A172 (cell line): ENCODE measurements at regions not wholly inside any gene's neighbourhood (a gene's known extent, or its start where the extent isn't known, plus 50 kb on each side); places are given as distances from the start of the nearest gene placed in this dataset.
"Not testable (repeated sequence)": the region's sequence is repeated elsewhere in the genome, so short reads cannot be mapped to it uniquely, and the experiment has no call there.

Experiments
- DNase-seq: peaks from one replicate; pipeline ENCODE4 v3.0.0-alpha.2; 2015; ENCODE audit warnings: low spot score

DNA sequence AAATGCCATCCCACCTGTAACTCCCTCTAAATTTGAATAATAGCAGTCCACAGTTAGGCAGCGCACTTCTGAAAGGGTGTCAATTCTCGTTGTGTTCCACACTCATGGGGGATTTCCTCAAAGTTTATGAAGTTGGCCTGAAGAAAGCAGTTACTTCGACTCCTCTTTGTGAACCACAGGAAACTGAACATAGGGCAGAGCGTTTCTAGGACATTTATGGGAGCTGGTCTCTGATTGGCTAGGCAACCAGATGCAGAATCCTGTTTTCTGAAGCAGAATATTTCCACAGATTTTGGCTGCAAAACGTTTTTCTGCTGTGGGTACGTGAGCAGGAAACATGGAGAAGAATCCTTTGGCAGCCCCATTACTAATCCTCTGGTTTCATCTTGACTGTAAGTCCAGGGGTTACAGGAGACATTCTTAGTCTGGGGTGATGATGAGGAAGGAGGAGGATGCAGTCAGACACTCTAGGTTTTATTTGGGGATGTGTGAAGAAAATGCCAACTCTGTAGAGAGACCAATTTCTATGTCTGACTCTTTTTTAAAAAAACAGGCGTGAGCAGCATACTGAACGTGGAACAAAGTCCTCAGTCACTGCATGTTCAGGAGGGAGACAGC is 431.5 kb upstream of the OR4E1 start:
- no peak for DNase-seq

DNA sequence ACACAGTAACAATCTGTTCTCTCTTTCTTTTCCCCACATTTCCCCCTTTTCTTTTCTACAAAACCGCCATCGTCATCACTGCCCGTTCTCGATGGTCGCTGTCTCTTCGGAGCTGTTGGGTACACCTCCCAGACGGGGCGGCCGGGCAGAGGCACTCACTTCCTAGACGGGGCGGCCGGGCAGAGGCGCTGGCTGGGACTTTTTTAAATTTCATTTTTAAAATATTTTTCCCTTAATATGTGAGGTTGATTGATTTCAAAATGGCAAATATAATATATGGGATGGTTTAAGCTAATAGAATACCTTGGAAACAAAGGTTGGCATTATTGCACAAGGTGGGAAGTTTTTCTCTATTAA is 427.1 kb upstream of the OR4E1 start:
- not testable (repeated sequence) for DNase-seq

DNA sequence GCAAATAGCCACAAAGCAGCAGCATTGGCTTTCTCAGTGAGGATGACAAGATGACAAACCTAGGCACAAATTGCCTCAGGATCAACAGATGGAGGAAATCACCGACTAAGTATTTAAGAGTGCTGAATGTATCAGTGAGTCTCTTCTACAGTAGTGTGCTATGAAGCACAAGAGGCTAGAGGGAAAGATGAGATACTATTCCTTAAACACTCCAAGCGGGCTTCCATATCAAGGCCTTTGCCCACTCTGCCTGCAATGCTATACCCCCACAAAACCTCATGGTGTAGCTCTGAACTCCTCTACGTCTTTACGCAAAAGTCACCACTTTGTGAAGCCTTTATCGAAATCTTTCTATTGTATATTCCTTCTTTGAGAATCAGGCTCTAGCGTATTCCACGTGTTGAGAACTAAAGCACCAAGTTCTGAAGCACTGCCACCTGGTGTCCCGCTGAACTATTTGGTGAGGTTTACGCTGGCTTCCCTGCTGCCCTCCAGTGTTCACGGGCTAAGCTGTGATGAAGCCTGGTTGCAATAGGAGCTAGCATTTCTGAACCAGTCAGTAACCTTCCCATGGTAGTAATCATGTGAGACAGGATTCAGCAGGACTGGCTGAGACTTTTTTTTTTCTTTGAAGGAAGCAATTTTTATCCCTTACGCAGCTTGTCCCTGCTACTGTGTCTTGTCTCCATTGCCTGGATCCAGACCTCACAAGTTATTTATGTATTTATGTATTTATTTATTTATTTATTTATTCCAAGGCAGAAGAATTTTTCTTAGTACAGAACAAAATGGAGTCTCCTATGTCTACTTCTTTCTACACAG is 426.5 kb upstream of the OR4E1 start:
- DNase-seq, result peak; percentile 40

DNA sequence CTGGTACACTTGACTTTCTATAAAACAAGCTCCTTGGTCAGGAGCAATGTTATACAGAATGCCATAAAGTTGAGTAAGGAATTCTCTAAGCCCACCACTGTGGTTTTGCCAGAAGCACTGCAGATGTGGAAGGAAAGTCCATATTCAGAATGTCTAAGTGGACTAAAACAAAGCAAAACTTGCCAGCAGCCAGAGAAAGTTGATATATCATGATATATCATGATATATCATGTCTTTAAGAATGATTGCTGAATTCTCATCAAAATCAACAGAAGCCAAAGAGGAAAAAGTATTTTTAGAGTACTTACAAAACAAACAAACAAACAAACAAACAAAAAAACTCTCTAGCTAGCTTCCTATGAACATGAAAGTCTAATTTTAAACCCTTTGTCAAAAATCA is 424.8 kb upstream of the OR4E1 start:
- no peak for DNase-seq

DNA sequence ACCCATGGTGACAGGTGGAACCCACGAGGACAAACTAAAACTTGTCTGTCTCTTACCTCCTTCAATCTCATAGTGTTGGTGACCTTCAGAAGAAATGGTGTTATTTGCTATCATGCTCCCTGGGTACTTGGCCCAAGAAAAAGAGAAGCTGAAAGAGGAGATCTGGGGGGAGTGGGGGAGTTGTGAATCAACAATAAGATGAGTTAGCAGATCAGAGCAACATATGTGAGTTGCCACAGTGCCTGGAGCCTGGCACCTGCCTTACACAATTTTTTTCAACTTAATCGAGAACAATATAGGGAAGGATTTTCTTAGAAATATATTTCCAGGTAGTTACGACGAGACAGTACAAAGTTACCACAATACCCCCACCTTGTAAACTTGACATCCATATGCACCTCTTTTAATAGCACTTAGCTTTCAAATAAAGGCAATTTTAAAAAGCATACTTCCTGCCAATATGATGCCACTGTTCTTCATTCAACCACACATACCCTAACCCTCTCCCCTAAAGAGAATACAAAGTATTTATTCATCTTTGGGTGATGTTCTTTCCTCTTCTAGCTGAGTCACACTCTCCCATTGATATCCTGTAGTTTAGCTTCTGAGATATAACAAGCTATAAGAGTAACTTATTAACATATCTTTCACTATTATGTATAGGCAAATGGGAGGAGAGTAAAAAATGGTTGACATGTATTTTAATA is 424.1 kb upstream of the OR4E1 start:
- no peak for DNase-seq

DNA sequence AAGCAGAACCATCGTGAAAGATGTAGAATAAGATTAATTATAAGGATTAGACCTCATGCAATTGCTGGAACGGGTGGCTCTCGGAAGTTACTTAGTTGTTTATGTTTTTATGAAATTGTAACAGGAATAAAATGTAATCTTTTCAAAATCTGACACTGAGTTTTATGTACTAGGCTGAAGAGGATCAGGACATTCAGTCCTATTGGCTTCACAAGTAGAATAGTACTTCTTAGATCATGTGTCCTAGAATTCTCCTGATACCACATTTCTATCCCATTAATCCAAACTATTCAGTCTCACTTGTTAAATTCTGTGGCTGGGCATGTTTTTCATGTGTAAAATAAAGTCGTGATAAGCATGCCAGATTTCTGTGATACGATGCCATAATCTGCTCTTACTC is 423.5 kb upstream of the OR4E1 start:
- no peak for DNase-seq

DNA sequence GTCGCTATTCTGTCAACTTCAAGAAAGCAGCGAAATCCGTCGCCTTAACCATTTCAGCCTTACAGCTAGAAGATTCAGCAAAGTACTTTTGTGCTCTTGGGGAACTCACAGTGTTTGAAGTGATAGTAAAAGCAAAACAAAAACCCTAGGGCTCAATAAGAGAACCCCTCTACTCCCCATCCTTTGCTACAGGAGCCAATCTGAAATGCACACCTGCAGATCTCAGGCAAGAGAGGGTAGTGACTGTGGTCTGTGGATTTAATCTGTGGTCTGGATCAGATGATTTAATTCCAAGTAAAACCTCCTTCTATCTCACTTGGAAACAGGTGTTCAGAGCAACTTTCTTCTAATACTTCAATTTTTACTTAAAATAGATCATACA is 422.9 kb upstream of the OR4E1 start:
- DNase-seq, result no peak

DNA sequence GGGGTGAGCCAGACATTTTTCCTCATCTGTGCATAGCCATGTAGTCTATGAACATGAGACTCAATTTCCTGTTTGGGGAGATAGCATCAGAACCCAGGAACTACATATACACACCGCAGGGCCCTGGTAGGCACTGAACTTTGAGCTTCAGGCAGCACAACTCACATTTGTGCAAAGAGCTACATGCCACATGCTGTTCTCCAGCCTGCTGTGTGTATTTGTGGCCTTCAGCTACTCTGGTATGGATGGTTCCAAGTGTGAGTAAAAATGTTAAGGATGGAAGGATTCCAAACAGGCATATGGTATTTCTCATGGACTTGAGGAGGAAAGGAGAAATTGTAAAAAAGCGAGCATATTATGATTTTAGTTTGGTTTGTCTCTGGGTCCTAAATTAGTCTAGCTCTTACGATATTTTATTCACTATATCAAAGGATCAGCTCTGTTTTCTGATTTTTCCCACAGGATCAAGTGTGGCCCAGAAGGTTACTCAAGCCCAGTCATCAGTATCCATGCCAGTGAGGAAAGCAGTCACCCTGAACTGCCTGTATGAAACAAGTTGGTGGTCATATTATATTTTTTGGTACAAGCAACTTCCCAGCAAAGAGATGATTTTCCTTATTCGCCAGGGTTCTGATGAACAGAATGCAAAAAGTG is 422.4 kb upstream of the OR4E1 start:
- no peak for DNase-seq

DNA sequence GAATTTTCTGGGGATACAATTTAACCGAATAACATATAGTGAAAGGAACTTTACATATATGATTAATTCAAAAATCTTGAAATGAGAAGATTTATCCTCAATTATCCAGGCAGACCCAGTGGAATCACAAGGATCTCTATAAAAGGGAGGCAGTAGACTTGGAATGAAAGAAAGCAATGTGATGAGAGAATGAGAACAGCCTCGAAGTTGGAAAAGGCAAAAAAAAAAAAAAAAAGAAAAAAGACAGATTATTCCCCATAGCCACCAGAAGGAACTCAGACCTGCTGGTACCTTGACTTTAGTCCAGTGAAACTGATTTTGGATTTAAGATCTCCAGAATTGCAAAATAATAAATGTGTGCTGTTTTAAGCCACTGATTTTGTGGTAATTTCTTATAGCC is 416.3 kb upstream of the OR4E1 start:
- no peak for DNase-seq

DNA sequence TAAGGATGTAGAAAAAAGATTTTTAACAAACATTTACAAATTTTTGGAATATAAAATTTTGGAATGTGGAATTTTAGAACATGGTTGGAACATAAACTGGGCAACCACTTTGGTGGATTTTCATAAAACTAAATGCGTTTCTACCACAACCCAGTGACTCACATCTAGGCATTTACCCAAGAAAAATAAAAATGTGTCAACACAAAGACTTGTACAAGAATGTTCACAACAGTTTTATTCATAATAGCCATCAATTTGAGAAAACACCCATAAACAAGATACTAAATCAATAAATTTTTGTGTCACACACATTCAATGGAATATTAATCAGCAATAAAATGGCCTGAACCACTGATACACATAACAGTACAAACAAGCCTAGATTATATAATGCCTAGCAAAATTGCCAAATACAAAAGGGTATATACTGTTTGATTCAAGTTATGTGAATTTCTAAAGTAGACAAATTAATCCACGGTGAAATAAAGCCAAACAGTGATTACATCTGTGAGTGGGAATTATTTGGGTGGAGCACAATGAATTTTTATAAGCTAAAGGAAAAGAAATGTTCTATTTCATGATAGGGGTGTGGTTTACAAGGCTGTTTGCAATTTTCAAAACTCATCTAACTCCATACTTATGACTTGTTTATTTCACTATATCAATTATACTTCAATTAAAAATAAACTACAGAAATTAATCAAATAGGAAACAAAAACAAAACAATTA is 415.2 kb upstream of the OR4E1 start:
- no peak for DNase-seq

DNA sequence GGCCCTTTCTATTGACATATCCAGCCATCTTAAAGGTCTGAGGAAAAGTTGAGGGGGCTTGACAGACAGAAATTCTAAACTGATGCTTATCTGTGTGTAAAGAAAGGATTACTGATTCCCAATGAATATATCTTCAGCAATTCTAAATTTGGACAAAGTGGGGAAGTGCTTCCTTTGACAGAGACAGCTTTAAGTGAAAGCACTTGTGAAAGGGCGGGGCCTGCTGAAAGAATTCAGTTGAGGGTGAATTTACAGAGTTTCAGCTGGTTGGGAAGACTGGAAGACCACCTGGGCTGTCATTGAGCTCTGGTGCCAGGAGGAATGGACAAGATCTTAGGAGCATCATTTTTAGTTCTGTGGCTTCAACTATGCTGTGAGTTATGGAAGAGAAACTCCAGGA is 412.5 kb upstream of the OR4E1 start:
- no peak for DNase-seq

DNA sequence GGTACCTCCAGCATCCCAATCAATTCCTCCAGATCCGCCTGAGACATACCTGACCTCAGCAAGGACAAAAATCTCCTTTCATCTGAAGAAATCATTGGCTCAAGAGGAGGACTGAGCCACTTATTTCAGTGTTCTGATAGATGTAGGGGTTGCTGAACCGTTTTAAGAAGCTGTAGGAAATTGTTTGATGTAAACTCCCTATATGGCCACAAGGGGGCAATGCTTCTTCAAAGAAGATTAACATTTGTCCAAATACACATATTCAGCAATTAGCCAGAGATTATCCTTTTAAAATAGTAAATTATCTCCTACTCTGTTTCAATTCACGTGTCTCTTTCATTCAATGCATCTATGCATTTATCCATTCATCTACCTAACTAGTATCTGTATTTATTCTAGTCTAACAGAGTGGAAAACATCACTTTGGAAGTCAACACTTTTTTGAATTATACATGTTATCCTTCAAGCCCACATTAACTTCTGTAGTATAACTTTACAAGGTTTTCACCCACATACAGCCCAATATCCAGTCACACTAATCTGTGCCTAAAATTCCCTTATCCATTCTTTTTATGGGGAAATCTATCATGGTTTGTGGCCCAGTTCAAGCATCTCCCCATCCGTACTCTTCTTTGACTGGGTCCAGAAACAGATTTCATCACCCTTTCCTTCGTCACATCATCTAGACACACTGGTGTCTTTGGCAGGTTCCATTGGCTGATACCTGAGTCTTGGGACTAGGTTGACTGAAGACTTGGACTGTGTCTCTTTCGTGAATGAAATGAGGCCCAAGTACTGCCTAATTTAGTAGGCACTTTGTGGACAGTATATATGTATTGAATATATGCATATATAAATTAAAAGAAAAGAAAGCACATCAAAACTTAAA is 411.0 kb upstream of the OR4E1 start:
- peak; percentile 31 for DNase-seq

DNA sequence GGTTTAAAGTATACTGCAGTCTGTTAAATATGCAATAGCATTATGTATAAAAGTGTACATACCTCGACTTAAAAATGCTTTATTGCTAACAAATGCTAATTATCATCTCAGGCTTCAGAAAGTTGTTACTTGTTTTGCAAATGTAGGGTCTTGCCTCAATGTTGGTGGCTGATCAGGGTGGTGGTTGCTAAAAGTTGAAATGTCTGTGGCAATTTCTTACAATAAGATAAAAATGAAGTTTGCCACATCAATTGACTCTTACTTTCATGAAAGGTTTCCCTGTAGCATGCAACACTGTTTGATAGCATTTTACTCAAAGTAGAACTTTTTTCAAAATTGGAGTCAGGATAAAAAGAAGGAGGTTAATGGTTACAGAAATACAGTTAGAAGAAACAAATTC is 407.7 kb upstream of the OR4E1 start:
- DNase-seq, result no peak

DNA sequence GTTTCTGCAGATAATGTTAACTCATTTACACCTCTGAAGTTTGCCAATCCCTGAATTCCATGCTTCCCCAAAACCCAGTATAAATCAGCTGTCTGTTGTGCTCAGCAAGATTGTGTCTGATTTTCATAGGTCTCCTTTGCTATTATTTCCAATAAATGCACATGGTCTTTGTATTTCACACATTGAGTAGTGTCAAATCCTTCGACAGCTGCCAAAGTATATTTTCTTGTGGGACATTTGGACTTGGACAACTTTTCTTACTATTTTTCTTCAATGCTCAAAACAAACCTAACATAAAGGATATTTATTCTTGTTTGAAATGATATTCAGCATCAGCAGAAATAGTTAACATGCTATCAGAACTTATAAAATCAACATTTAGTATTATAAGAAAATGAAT is 406.1 kb upstream of the OR4E1 start:
- no peak for DNase-seq

DNA sequence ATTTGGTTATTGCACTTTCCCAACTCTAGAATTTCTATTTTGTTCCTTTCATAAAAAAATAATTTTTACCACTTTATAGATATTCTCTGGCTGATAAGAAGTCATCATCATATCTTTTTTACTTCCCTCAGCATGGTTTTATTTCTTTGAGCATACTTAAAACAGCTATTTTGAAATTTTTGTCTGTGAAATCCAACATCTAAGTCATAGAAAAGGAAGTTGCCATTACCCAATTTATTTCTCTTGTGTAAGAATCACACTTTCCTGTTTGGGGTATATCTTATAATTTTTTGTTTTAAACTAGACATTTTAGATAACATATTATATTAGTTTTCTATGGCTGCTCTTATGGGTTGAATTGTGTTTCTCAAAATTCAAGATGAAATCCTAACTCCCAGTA is 400.2 kb upstream of the OR4E1 start:
- no peak for DNase-seq

DNA sequence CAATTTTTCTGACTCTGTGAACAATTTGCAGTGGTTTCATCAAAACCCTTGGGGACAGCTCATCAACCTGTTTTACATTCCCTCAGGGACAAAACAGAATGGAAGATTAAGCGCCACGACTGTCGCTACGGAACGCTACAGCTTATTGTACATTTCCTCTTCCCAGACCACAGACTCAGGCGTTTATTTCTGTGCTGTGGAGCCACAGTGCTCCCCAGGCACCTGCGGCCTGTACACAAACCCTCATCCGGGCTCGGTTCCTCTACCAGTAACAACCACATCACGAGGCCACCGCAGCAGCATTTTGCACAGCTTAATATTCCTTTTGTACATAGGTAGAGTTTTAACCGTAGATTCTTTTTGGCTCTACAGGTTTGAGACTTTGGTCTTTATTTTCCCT is 397.4 kb upstream of the OR4E1 start:
- no peak for DNase-seq

DNA sequence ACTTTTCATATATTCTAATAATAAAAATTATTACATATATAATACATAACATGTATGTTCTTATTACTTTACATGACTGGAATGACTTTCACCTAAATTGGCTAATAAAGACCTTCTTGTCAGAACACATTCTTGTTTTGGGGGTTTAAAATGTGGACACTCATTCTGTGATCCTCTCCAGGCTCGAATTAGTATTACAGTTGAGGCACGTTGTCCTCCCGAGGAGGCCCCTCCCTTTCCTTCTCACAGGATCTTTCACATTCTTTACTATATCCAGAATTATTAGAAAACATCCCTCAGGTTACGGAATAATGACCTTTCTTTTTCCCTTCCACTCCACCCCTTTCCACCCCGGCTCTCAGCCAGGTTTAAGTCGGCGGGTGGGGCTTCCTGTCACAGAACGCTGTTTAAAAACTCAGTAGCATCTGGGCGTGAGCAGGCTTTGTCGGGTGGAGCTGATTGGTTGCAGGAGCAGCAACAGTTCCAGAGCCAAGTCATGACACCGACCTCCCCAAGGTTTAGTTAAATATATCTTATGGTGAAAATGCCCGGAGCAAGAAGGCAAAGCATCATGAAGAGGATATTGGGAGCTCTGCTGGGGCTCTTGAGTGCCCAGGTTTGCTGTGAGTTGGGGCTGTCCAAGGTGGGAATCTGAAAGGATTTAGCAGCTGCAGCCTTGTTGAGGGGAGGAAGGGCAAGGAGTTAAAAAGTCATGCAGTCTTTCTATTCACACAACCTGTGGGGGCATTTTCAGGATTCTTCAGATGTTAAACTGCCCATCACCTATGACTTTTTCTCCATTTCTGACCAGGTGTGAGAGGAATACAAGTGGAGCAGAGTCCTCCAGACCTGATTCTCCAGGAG is 396.7 kb upstream of the OR4E1 start:
- no peak for DNase-seq

DNA sequence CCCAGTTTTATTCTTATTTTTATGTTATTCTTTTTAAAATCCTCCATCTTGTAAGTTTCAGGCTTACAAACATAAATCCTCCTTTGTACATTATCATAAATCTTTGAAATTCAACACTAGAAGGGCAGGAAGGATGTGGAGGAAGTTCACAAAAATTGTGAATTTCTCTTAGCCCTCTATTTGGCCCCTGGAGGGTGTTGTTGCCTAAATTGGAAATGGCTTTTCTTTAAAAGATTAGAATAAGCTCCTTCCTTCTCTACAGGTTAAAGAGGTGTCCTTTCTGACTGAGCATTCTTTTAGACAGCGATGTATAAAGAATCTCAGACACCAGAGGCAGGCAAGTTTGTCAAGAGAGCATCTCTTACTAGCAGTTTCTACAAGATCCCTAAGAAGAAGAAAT is 391.7 kb upstream of the OR4E1 start:
- no peak for DNase-seq

DNA sequence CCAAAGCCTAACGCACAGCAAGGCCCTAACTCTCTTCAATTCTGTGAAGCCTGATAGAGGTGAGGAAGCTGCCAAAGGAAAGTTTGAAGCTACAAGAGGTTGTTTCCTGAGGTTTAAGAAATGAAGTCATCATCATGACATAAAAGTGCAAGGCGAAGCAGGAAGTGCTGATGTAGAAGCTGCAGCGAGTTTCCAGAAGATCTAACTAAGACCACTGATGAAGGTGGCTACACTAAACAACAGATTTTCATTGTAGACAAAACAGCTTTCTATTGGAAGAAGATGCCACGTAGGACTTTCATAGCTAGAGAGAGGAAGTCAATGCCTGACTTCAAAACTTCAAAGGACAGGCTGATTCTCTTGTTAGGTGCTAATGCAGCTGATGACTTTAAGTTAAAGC is 385.6 kb upstream of the OR4E1 start:
- DNase-seq, result no peak

DNA sequence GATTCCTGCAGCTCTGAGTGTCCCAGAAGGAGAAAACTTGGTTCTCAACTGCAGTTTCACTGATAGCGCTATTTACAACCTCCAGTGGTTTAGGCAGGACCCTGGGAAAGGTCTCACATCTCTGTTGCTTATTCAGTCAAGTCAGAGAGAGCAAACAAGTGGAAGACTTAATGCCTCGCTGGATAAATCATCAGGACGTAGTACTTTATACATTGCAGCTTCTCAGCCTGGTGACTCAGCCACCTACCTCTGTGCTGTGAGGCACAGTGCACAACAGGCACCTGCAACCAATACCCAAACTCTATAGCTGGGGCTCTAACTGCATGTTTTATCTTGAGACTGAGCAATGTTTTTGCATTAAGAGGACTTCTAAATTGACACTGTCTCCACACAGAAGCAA is 379.2 kb upstream of the OR4E1 start:
- DNase-seq, result no peak
